A549 (cell line): ENCODE measurements at regions not wholly inside any gene's neighbourhood (a gene's known extent, or its start where the extent isn't known, plus 50 kb on each side); places are given as distances from the start of the nearest gene placed in this dataset.

Experiments used
- BHLHE40 ChIP-seq: IDR thresholded peaks from 2 replicates; pipeline ENCODE4 v1.6.1; 2012; ENCODE audit warnings: low read depth, low read length, inconsistent platforms
- CBX8 ChIP-seq: fragments of 200-600 bp; sonication (generic); IDR thresholded peaks from 2 replicates; pipeline ENCODE4 v1.6.1; 2016
- EP300 ChIP-seq, 2 experiments: fragments of >200 bp; sonication (Bioruptor Twin); formaldehyde crosslinking; IDR thresholded peaks; 2 replicates in 1 of 2; 3 replicates in 1 of 2; pipeline ENCODE4 v1.6.1; 2016 to 2017
- ZFP36 ChIP-seq: fragments of 450-650 bp; IDR thresholded peaks from 2 replicates; pipeline ENCODE4 v1.6.1; 2014; ENCODE audit warnings: borderline replicate concordance; ENCODE audit not compliant: partially characterized antibody
- TF ChIP-seq, protein P1 (sequence below): fragments of >200 bp; sonication (Bioruptor Twin); formaldehyde crosslinking; IDR thresholded peaks from 3 replicates; pipeline ENCODE4 v1.5.1; 2016

GRCh38 chr5:17433406-17433805 is 64.6 kb upstream of the TAF11L2 start:
- TF ChIP-seq, protein P1, sequence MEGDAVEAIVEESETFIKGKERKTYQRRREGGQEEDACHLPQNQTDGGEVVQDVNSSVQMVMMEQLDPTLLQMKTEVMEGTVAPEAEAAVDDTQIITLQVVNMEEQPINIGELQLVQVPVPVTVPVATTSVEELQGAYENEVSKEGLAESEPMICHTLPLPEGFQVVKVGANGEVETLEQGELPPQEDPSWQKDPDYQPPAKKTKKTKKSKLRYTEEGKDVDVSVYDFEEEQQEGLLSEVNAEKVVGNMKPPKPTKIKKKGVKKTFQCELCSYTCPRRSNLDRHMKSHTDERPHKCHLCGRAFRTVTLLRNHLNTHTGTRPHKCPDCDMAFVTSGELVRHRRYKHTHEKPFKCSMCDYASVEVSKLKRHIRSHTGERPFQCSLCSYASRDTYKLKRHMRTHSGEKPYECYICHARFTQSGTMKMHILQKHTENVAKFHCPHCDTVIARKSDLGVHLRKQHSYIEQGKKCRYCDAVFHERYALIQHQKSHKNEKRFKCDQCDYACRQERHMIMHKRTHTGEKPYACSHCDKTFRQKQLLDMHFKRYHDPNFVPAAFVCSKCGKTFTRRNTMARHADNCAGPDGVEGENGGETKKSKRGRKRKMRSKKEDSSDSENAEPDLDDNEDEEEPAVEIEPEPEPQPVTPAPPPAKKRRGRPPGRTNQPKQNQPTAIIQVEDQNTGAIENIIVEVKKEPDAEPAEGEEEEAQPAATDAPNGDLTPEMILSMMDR, result no peak
- TF ChIP-seq ZFP36, result no peak
- TF ChIP-seq EP300 (IDR thresholded peaks at IDR 0.05), result no peak
- TF ChIP-seq CBX8, result no peak
- TF ChIP-seq BHLHE40, result no peak
